GM13976 (cell line): ENCODE measurements at regions not wholly inside any gene's neighbourhood (a gene's known extent, or its start where the extent isn't known, plus 50 kb on each side); places are given as distances from the start of the nearest gene placed in this dataset.

ENCODE experiments used
- DNase-seq: peaks from one replicate; pipeline ENCODE4 v3.0.0; 2012; ENCODE audit warnings: low spot score
- CTCF ChIP-seq: IDR thresholded peaks from 2 replicates; pipeline ENCODE4 v1.5.1; 2012; ENCODE audit warnings: borderline replicate concordance, mild to moderate bottlenecking; ENCODE audit not compliant: insufficient read depth; ENCODE audit errors: extremely low read depth, missing control alignments, control extremely low read depth
- in situ Hi-C: fragments of 300-500 bp; cut with MboI; formaldehyde crosslinking; loops from one replicate; pipeline ENCODE4 v1.12.0; 2022; ENCODE audit warnings: low sequenced_read_pairs, mixed read lengths, inconsistent platforms; ENCODE audit not compliant: unreplicated experiment

GRCh38 chr15:70488941-70489848, 274.2 kb downstream of the UACA start:
- DNase-seq: no peak
- TF ChIP-seq CTCF: no peak
- in situ Hi-C loops: loop anchor here (10.0 to 25.0 kb wide), 3 partner anchors 394 to 1002 kb away; partner anchors contain the start of gene TLE3

- DNase-seq: peak; percentile 76
- in situ Hi-C loops: loop anchor here (10.0 to 25.0 kb wide), 3 partner anchors 393 to 1001 kb away; partner anchors contain the start of gene TLE3
Measured at GRCh38 chr15:70488002-70488605, 275.3 kb downstream of the UACA start.

GRCh38 chr15:70487387-70487740, 276.0 kb downstream of the UACA start:
- in situ Hi-C loops: loop anchor here (10.0 to 25.0 kb wide), 3 partner anchors 393 to 1000 kb away; partner anchors contain the start of gene TLE3

More at GRCh38 chr15:70488002-70488605, 275.3 kb downstream of the UACA start:
- TF ChIP-seq CTCF: peak; percentile 94

GRCh38 chr15:70486451-70487386, 276.6 kb downstream of the UACA start:
- DNase-seq: peak; percentile 82
- in situ Hi-C loops: loop anchor here (10.0 to 25.0 kb wide), 3 partner anchors 392 to 999 kb away; partner anchors contain the start of gene TLE3
- TF ChIP-seq CTCF: no peak

More at GRCh38 chr15:70487387-70487740, 276.0 kb downstream of the UACA start:
- no peak for DNase-seq
- TF ChIP-seq CTCF: no peak

GRCh38 chr15:70486012-70486411, 277.3 kb downstream of the UACA start:
- no peak for DNase-seq
- TF ChIP-seq CTCF: no peak
- in situ Hi-C loops: loop anchor here (10.0 to 25.0 kb wide), 3 partner anchors 391 to 999 kb away; partner anchors contain the start of gene TLE3
